Stimulated activated CD8-positive, alpha-beta memory T cell treated with anti-CD3 and anti-CD28 coated beads, Interleukin-7, amount 100 ng/mL, for 4 hours (primary cell): ENCODE measurements at regions not wholly inside any gene's neighbourhood (a gene's known extent, or its start where the extent isn't known, plus 50 kb on each side); places are given as distances from the start of the nearest gene placed in this dataset.

Experiments
- DNase-seq, 2 donors: peaks; one replicate each; pipeline ENCODE4 v3.0.0-alpha.2; 2020; ENCODE audit warnings: low read depth in 2 of 2

- DNase-seq, result peak; percentile 86 to 97
These were observed 83.4 kb downstream of the FAM43A start for GRCh38 chr3:194769020-194769643.

- DNase-seq, result no peak
These were observed 86.7 kb downstream of the FAM43A start for GRCh38 chr3:194772241-194773000.

- DNase-seq, result no peak
These were observed 87.5 kb downstream of the FAM43A start for GRCh38 chr3:194773216-194773615.

DNA sequence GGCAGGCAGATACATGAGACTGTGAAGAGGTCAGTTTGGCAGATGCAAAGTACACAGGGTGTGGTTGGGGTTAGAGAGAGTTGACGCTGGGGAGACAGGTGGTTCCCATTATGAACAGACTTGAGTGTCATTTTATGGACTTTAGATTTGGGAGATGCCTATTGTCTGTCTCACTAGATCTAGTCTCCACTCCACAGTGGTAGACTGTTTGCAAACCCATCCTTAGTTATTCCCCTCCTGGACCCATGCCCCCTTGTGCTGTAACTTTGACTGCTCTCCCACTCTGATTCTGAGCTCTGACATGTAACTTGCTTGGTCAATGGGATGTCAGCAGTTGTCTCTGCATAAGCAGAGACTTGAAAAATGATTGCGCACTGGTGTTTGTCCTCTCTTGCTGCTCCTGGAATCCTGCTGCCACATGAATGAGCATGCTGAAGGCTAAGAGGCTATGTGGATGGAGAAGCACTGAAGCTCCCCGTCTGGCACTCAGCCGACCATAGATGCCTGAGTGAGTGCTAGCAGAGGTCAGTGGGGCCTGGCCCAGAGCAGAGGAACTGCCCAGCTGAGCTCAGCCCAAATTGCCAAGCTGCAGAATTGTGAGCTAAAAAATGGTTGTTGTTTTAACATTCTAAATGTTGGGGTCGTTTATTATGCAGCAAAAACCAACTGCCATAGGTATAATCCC is 88.2 kb downstream of the FAM43A start:
- DNase-seq, result no peak

DNA sequence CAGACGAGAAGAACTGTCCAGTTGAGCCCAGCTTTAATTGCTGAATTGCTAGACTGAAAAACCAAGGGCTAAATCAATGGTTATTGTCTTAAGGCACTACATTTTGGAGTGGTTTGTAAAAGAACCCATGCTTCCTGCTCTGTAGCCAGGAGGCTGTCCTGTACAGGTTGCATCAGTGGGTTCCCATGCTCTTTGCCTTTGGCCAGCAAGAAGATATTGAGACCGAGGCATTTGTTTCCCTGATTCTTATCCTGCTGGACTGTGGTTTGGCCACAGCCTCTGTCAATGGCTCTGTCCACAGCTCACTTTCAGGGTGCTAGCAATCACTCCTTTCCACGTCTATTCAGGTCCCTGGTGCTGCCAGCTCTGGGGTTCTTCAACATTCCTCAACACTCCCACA is 89.6 kb downstream of the FAM43A start:
- DNase-seq, result no peak

GRCh38 chr3:194775731-194776130 is 90.0 kb downstream of the FAM43A start:
- DNase-seq, result no peak

DNA sequence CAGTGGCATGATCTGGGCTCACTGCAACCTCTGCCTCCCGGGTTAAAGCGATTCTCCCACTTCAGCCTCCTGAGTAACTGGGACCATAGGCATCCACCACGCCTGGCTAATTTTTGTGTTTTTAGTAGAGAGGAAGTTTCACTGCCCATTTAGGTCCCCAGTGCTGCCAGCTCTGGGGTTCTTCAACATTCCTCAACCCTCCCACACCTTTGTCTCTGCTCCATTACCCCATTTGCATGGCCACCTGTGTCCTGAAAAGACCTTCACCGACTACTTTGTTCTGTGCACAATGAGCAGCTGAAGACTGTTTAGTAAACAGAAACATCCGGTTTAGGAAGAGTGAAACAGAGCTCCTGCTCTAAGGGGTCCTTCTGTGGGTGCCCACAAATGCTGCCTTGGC is 92.0 kb downstream of the FAM43A start:
- DNase-seq, result no peak

DNA sequence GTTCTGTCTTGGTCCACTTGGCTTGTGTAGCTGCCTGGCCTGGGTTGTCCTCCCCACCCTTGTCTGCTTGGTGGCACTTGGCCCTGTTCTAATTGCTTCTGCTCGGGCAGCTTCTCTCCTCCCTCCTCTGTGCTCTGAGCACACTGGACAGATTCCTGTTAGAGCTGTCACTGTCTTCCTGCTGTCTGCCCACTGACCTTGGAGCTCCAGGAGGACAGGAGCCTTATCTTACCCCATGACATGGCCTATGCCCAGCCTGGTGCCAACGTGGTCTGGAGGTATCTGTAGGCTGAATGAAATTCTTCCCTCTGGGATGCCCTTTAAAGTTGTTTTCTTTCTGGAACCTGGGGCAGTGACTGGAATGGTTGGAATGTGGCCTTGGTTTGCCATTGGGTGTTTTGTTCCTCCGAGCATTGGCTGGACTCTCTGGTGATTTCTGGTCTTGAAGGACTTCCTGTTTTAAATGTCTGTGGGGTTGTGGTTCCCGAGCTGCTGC is 94.1 kb downstream of the FAM43A start:
- DNase-seq, result no peak

- DNase-seq, result no peak
These were observed 95.0 kb downstream of the FAM43A start for GRCh38 chr3:194780706-194781105.

- DNase-seq, result no peak
These were observed 95.9 kb downstream of the FAM43A start for GRCh38 chr3:194781617-194782016.

DNA sequence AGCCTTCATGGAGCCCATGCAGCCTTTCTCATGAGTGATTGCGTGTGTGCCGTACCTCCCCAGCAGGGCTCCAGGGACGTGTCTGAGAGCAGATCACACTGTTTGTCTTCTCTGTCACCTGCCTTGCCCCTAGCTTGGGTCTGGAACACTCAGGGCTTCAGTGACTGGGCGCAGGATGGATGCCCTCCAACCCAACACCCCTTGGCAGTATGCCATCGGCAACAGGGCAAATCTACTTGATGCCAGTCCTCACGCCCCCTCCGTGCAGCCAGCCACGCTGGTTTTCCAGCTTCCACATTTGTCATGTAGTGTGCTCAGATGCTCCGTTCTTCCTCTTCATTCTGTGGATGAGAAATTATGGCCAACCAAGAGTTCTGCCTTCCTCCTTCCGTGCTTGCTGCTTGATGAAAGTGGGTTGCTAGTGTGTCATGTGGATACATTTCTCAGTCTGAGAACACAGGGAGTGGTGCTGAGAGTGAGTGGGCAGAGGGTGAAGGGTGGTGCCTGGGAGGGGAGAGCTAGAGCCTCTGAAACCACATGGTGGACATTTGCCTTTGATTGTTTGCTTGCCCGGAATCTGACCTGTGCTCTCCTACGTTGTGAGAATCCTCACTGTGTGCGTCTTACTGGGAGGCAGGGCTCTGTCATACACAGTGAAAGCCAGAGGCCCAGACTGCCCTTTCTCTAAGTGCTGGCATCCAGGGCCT is 97.2 kb downstream of the FAM43A start:
- DNase-seq, result no peak

DNA sequence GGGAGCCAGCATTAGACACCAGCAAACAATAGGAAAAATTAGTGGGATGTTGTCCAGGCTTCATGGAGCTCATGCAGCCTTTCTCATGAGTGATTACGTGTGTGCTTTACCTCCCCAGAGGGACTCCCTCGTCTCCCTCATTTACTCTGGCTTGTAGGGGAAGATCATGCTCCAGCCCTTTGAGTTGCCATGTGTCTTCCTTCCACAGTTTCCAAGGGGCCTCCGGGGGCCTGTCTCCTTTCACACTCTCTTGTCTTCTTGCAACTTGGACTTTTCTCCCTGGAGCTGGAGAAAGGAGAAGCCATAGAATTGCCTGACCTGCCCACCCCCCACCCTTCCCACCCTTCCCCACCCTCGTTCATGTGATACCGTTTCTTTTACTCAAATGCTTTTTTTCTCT is 98.7 kb downstream of the FAM43A start:
- DNase-seq, result no peak

DNA sequence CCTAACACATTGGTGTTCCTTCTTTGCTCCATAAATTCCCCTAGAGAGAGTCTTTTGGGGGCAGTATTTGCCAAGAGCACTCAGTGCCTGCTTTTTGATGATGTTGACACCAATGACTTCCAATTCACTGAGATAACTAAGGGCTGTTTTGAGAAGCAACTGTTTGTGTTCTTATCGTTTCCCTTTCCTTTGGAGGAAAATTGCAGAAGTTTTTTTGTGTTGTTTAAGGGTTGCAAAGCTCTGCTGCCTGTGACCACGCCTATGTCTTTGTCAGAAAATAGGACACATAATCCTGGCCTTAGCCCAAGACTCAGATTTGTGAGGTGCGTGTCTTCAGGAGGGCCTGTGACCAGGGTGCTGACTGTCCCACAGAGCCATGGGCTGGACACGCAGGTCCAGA is 99.6 kb downstream of the FAM43A start:
- DNase-seq, result no peak

GRCh38 chr3:194787072-194787471 is 101.4 kb downstream of the FAM43A start:
- no peak for DNase-seq

GRCh38 chr3:194787650-194788049 is 102.0 kb downstream of the FAM43A start:
- DNase-seq, result no peak

- DNase-seq, result no peak
These were observed 106.7 kb downstream of the FAM43A start for GRCh38 chr3:194792368-194792767.

DNA sequence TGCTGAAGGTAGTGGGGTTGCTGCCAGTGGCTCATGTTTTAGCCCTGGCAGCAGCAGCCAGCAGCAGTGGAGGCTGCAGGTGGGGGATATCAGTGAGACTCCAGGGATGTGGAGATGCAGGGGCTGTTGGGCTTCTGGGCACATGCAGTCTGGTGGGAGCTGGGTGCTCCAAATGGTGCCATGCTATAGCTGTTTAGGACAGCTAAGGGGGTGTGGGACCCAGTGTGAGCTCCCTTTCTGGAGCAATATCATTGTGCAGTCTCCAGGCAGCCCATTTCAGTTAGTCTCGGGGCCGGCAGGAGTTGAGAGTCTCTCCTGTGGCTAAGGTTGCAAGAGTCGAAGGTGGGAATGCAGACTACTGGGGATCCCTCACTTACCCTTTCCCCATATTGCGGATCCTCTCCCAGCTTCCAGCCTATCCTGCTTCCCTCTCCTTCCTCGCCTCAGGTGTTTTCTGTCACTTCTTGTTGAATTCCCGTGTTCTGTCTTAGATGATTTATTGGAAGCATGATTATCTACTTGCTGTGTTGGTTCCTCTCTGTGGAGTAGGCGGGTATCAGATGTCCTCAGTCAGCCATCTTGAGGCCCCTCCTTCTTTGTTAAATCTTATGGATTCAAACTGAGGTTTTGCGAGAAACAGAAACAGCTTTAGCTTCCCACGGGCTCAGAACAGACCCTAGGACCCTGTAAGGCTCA is 112.0 kb downstream of the FAM43A start:
- DNase-seq, result no peak

DNA sequence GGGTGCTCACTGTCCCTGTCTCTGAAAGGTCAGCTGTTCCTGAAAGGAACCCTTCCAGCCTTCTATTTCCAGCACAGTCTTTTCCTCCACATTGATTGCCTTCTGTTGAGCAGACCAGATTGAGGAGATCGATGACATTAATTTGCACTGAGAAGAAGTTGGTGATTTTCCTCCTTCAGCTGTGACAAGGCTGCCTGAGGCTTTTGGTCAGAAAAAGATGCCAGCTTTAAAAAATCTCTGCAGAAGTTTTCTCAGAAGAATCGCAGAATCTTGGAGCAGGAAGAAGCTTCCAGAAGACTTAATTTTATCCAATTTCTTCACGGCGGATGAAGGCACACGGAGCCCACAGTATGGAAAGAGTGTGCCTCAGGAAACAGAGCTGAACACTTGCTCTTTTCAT is 112.8 kb downstream of the FAM43A start:
- DNase-seq, result no peak

DNA sequence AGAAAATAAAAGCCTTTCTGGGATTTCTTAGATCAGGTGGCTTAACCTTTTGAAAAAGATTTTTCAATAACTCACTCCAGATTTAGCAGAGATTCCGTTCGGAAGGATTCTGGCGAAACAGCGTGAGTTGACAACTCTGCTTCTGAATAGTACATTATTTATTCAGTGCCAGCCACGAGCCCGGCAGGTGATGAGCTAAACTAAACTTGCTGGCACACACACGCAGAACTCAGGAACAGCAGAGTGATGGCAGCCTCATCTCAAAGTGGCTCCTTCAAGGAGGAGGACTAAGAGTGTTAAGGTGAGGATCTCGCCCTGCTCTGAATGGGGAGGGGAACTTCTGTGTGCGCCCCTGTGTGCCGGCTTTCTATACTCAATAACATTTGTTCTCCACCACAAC is 114.3 kb downstream of the FAM43A start:
- no peak for DNase-seq

GRCh38 chr3:194801461-194802432 is 116.1 kb downstream of the FAM43A start:
- DNase-seq, result no peak
